ENCODE measurements at regions not wholly inside any gene's neighbourhood (a gene's known extent, or its start where the extent isn't known, plus 50 kb on each side); places are given as distances from the start of the nearest gene placed in this dataset.

DNA sequence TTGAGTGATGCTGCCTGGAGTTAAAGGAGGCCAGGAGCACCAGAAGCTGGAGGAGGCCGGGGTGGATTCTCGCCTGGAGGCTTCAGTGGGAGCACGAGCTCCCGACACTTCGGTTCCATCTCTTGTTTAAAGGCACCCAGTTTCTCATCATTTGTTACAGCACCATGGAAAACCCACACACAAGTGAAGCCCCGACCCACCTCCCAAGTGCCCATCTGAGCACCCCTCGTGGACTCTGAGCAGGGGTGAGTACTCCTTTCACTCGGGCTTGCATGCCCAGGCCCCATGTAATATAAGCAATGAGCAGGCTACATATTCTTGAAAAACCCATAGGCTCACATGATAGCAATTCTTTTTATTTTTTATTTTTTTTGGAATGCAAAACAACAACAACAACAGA lies 196.9 kb upstream of the MAF start:
- H3K4me1 ChIP-seq = no peaks in the 10 kb centered on the region
- DNase-seq (no peak), ATAC-seq (no peak)
- no peaks in the 10 kb centered on the region for H3K36me3 ChIP-seq
- H3K4me3 ChIP-seq = no peak overlapping the region
- intact Hi-C loops (cut with DNase I) = no loop called here
- H3K27me3 ChIP-seq = no peaks in the 10 kb centered on the region
- TF ChIP-seq, protein P1, sequence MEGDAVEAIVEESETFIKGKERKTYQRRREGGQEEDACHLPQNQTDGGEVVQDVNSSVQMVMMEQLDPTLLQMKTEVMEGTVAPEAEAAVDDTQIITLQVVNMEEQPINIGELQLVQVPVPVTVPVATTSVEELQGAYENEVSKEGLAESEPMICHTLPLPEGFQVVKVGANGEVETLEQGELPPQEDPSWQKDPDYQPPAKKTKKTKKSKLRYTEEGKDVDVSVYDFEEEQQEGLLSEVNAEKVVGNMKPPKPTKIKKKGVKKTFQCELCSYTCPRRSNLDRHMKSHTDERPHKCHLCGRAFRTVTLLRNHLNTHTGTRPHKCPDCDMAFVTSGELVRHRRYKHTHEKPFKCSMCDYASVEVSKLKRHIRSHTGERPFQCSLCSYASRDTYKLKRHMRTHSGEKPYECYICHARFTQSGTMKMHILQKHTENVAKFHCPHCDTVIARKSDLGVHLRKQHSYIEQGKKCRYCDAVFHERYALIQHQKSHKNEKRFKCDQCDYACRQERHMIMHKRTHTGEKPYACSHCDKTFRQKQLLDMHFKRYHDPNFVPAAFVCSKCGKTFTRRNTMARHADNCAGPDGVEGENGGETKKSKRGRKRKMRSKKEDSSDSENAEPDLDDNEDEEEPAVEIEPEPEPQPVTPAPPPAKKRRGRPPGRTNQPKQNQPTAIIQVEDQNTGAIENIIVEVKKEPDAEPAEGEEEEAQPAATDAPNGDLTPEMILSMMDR (IDR thresholded peaks at IDR 0.05) = no peak
- H3K9me3 ChIP-seq = no peaks in the 10 kb centered on the region
- no peak overlapping the region for H3K27ac ChIP-seq

DNA sequence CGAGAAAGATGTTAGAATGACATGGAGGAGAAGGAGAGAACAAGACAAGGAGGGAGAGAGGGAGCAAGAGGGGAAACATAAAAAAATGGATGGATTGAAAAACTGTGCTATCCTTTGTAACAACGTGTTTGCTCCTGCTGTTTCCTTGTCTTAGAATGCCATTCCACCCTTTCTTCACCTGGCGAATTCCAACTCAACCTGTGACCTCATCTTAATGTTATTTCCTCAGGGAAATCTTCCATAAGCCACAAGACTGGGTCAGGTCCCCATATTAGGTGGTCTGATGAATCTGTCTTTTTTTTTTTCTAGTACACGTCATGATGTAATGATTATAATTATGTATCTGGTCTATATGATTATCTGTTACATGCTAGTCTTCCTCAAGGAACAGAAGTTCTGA lies 195.0 kb upstream of the MAF start:
- Histone ChIP-seq H3K4me1 (no peaks in the 10 kb centered on the region), H3K27ac (no peak overlapping the region), H3K4me3 (no peak overlapping the region), H3K27me3 (no peaks in the 10 kb centered on the region), H3K9me3 (no peaks in the 10 kb centered on the region), H3K36me3 (no peaks in the 10 kb centered on the region)
- TF ChIP-seq, protein P1 (IDR thresholded peaks at IDR 0.05) = no peak
- intact Hi-C loops (cut with DNase I) = no loop called here
- DNase-seq (no peak), ATAC-seq (no peak)

DNA sequence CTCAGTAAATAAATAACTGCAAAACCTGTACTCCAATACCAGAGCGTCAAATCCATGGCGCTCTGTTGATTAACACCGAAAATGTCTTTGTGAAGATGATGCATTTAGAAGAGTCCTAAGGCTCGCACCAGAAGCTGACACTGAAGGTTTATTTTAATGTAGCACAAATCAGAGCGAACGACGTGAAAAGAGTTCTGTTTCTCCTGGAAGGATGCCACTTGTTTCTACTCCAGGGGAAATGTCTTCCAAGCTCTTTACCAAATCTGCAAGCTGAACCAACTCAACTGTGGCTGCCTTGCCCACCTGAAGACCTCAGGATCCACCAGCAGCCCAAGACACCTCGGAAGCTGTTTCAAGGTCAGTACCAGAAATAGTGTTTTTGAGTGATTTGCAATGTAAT lies 194.4 kb upstream of the MAF start:
- DNase-seq = no peak
- Histone ChIP-seq H3K4me1 (no peaks in the 10 kb centered on the region), H3K36me3 (no peaks in the 10 kb centered on the region), H3K27me3 (no peaks in the 10 kb centered on the region), H3K4me3 (no peak overlapping the region), H3K9me3 (no peaks in the 10 kb centered on the region), H3K27ac (no peak overlapping the region)
- TF ChIP-seq, protein P1 (IDR thresholded peaks at IDR 0.05) = no peak
- intact Hi-C loops (cut with DNase I) = no loop called here
- ATAC-seq = no peak

DNA sequence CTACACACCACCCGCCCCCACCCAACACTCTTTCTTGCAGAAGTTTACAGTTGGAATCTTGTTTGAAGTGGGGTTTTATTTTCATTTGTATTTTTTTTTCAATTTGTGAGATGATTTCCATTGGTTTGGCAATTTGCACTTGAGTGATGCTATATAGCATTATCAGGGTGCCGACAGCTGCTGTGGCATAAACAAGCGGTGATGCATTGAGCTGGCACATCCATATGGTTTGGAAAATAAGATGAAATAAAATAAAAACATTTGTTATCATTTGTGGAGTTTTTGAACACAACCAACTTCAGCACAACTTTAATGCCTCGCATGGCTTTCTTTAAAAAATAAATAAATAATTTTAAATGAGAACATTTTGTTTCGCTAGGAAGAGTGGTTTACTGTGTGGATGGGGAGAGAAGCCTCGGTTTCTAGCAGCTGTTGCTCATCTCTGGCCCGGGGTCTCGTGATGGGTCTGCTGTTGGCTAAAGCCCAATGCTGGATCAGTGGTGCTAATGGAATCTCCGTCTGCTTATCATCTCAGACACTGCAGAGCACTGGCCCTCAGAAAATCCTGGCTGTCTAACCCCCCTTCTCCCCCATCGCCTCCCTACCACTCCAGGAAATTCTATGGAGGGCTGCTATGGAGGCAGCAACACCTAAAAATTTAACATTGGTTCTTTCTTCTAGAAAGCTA lies 192.3 kb upstream of the MAF start:
- TF ChIP-seq, protein P1 (IDR thresholded peaks at IDR 0.05) = no peak
- no peak overlapping the region for H3K4me3 ChIP-seq
- H3K4me1 ChIP-seq = no peaks in the 10 kb centered on the region
- ATAC-seq (peak; percentile 22), DNase-seq (no peak)
- no peaks in the 10 kb centered on the region for H3K36me3 ChIP-seq
- intact Hi-C loops (cut with DNase I) = no loop called here
- H3K27ac ChIP-seq = no peak overlapping the region
- no peaks in the 10 kb centered on the region for H3K27me3 ChIP-seq
- no peaks in the 10 kb centered on the region for H3K9me3 ChIP-seq

DNA sequence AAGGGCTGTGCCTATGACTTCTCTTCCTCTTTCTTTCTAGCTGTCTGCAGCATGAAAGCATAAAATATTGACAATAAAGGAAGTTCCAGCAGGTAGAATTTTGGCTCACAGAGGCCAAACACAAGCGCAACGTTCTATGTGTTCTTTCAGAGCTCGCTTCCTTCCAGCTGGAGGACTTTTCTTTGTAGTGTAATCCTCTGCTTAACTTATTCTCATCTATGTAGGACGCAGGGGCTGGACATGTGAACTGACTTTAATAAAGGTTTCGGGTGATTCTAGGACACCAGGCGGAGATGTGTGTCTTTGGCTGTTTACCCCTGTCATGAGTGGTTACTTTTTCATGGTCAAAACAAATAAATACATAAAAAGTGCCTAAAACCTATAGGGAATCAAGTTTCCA lies 191.5 kb upstream of the MAF start:
- Histone ChIP-seq H3K9me3 (no peaks in the 10 kb centered on the region), H3K36me3 (no peaks in the 10 kb centered on the region), H3K27me3 (no peaks in the 10 kb centered on the region), H3K4me1 (no peaks in the 10 kb centered on the region), H3K27ac (no peak overlapping the region), H3K4me3 (no peak overlapping the region)
- no peak for DNase-seq
- TF ChIP-seq, protein P1 (IDR thresholded peaks at IDR 0.05) = no peak
- intact Hi-C loops (cut with DNase I) = no loop called here
- ATAC-seq = no peak

DNA sequence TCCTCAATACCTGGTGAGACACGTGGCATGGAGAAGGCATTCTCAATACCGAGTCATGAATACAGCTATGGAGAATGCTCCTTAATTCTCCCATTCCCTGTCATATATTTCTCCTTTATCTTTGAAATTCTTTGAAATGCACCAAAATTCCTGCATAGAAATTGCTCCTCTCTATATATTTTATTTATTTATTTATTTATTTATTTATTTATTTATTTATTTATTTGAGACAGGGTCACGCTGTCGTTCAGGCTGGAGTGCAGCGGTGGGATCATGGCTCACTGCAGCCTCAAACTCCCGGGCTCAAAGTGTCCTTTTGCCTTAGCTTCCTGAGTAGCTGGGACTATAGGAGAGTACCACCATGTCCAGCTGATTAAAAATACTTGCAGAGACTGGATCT lies 190.3 kb upstream of the MAF start:
- Histone ChIP-seq H3K36me3 (no peaks in the 10 kb centered on the region), H3K27ac (no peak overlapping the region), H3K27me3 (no peaks in the 10 kb centered on the region), H3K4me1 (no peaks in the 10 kb centered on the region), H3K4me3 (no peak overlapping the region), H3K9me3 (no peaks in the 10 kb centered on the region)
- ATAC-seq (no peak), DNase-seq (no peak)
- intact Hi-C loops (cut with DNase I) = no loop called here
- TF ChIP-seq, protein P1 (IDR thresholded peaks at IDR 0.05) = no peak

Measured in upper lobe of right lung (tissue), 1 donor.